ENCODE measurements at regions not wholly inside any gene's neighbourhood (a gene's known extent, or its start where the extent isn't known, plus 50 kb on each side); places are given as distances from the start of the nearest gene placed in this dataset.

DNA sequence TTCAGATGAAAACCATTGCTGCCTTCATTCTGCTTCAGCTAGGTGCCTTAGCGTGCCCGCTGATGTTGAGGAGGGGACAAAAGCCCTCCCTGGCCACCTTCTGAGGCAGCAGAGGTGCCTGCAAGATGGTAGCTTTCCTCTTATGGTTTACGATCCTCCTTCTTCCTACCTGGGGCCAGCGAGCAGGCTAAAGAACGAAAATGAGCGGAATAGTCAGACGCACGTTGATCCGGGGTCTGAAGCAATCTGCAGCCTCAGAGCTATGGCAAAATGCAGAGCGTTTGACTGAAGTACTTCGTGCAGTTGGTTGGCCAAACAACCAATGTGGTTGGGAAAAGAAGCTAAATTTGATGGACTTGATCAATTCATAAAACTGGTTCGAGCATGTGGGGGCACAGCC is 95.5 kb downstream of the GATA3 start:
- no peak for DNase-seq
- ATAC-seq, result no peak
- no peaks in the 10 kb centered on the region for H3K9me3 ChIP-seq
- no peak overlapping the region for H3K4me3 ChIP-seq
- intact Hi-C loops (cut with DNase I), result no loop called here
- H3K4me1 ChIP-seq, result no peaks in the 10 kb centered on the region
- WGBS, 2 donors, result 72 to 75% methylated on average over 12 of the region's 12 CpGs
- TF ChIP-seq, protein P1, sequence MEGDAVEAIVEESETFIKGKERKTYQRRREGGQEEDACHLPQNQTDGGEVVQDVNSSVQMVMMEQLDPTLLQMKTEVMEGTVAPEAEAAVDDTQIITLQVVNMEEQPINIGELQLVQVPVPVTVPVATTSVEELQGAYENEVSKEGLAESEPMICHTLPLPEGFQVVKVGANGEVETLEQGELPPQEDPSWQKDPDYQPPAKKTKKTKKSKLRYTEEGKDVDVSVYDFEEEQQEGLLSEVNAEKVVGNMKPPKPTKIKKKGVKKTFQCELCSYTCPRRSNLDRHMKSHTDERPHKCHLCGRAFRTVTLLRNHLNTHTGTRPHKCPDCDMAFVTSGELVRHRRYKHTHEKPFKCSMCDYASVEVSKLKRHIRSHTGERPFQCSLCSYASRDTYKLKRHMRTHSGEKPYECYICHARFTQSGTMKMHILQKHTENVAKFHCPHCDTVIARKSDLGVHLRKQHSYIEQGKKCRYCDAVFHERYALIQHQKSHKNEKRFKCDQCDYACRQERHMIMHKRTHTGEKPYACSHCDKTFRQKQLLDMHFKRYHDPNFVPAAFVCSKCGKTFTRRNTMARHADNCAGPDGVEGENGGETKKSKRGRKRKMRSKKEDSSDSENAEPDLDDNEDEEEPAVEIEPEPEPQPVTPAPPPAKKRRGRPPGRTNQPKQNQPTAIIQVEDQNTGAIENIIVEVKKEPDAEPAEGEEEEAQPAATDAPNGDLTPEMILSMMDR (IDR thresholded peaks at IDR 0.05), result no peak
- no peaks in the 10 kb centered on the region for H3K36me3 ChIP-seq
- no peak for FAIRE-seq
- H3K27me3 ChIP-seq, result peaks cover 0 to 3% (median 0%) of the 10 kb centered on the region in 4 donors
- H3K27ac ChIP-seq, result no peak overlapping the region

DNA sequence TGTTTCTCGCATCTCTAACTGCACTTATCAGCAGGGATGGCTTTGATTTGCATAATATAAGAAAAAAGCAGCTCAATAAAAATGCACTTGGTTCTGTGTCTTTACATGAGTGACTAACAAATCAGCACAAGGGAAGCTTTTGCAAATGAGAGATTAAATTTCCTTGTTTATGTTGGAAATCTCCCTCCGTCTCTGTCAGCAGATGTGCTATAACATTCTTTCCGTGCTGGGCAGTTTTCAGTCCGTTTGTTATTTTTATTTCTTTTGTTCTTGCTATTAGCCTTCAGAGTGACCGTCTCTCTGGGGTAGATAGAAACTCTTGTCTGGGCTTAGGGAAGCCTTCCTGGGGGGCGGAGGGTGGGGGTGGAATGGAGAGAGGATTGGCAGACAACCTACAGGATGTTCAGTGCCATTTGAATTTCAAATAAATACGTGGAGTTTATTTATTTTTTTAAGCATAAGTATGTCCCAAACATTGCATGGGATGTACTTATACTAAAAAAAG is 96.0 kb downstream of the GATA3 start:
- Histone ChIP-seq H3K9me3 (no peaks in the 10 kb centered on the region), H3K36me3 (no peaks in the 10 kb centered on the region), H3K4me3 (no peak overlapping the region), H3K27me3 (no peaks in the 10 kb centered on the region), H3K4me1 (no peaks in the 10 kb centered on the region), H3K27ac (no peak overlapping the region)
- TF ChIP-seq, protein P1 (IDR thresholded peaks at IDR 0.05), result no peak
- intact Hi-C loops (cut with DNase I), result no loop called here
- FAIRE-seq (no peak), DNase-seq (no peak), ATAC-seq (no peak)
- 65 to 67% methylated on average over 7 of the region's 7 CpGs for WGBS, 2 donors

DNA sequence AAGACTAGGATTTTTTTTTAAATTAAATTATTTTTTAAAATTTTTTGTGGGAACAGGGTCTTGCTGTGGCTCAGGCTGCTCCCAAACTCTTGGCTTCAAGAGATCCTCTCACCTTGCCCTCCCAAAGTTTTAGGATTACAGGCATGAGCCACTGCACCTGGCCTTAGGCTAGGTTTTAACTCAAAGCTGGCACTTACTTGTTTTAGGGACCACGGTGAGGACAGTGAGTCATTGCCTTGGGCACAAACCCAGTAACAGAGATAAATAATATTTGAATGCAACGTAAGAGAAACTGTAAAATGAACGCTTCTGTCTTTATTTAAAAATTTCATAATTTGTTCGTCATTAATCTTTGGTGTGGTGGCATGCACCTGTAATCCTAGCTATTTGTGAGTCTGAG is 96.6 kb downstream of the GATA3 start:
- WGBS, 2 donors, result 63 to 67% methylated on average over 4 of the region's 4 CpGs
- Histone ChIP-seq H3K4me3 (no peak overlapping the region), H3K27me3 (no peaks in the 10 kb centered on the region), H3K9me3 (no peaks in the 10 kb centered on the region), H3K4me1 (no peaks in the 10 kb centered on the region), H3K36me3 (no peaks in the 10 kb centered on the region), H3K27ac (no peak overlapping the region)
- ATAC-seq (no peak), DNase-seq (no peak), FAIRE-seq (no peak)
- intact Hi-C loops (cut with DNase I), result no loop called here
- TF ChIP-seq, protein P1 (IDR thresholded peaks at IDR 0.05), result no peak

DNA sequence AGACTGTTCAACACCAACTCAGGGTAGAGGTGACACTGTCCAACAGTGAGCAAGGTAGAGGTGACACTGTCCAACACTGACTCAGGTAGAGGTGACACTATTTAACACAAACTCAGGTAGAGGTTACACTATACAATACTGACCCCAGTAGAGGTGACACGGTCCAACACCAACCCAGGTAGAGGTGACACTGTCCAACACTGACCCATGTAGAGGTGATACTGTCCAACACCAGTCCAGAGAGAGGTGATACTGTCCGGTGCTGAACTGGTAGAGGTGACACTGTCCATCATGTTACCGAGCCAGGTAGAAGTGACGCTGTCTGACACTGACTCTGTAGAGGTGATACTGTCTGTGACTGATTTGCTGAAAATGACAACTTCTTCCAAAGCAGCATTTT is 102.4 kb downstream of the GATA3 start:
- Histone ChIP-seq H3K4me1 (no peaks in the 10 kb centered on the region), H3K27me3 (peaks cover 0 to 3% (median 0%) of the 10 kb centered on the region in 4 donors)
- FAIRE-seq, result no peak

More for the DNA sequence above, 102.4 kb downstream of the GATA3 start:
- intact Hi-C loops (cut with DNase I), result no loop called here
- ATAC-seq, result no peak
- TF ChIP-seq, protein P1 (IDR thresholded peaks at IDR 0.05), result no peak
- WGBS, 2 donors, result 75 to 81% methylated on average over 4 of the region's 4 CpGs
- Histone ChIP-seq H3K36me3 (no peaks in the 10 kb centered on the region), H3K27ac (no peak overlapping the region), H3K4me3 (no peak overlapping the region), H3K9me3 (no peaks in the 10 kb centered on the region)
- DNase-seq, result no peak
